ENCODE measurements at regions not wholly inside any gene's neighbourhood (a gene's known extent, or its start where the extent isn't known, plus 50 kb on each side); places are given as distances from the start of the nearest gene placed in this dataset.

DNA sequence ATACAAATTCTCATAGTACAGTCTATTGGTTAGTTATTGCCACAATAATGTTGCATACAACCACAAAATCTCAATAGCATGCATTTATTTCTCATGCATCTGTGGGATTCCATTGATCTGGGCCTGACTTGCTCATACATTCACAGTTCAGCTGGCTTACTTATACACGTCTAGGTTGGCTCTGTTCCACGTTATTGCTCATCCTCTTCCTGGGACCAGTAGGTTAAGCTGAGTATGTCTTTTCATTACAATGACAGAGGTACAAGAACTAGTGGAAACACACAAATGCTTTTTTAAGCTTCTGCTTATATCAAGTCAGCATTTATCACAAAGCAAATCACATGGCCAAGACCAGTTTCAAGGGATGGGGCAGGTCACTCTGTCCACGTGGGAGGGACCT is 485.3 kb upstream of the BTBD3 start:
- CTCF ChIA-PET (ENCODE audit: unreplicated experiment): no interaction called here
- Histone ChIP-seq H3K4me2 (ENCODE audit: low read length) (no peak overlapping the region), H3K79me2 (ENCODE audit: insufficient read depth, low read depth, low read length) (no peaks in the 10 kb centered on the region), H4K20me1 (ENCODE audit: insufficient read depth, low read length) (no peaks in the 10 kb centered on the region), H3K9me3 (ENCODE audit: low read length) (no peaks in the 10 kb centered on the region), H3K27ac (ENCODE audit: low read depth, low read length, poor library complexity, severe bottlenecking) (no peak overlapping the region), H3K9me2 (ENCODE audit: insufficient read depth, low read length) (no peaks in the 10 kb centered on the region), H2AFZ (ENCODE audit: low read length) (no peak overlapping the region), H3K4me3 (ENCODE audit: low read depth, low read length, poor library complexity, severe bottlenecking) (no peak overlapping the region), H3K36me3 (ENCODE audit: insufficient read depth, low read length) (no peaks in the 10 kb centered on the region), H3K4me1 (ENCODE audit: insufficient read depth, low read length, poor library complexity, severe bottlenecking) (no peaks in the 10 kb centered on the region)
- no TSS peak for BruUV-seq (replicated peaks)
- intact Hi-C loops (cut with micrococcal nuclease; ENCODE audit: unreplicated experiment): no loop called here
- DNase-seq (ENCODE audit: low spot score): no peak
- POLR2A ChIA-PET: no interaction called here
- TF ChIP-seq CTCF (conservative IDR thresholded peaks at IDR 0.05; ENCODE audit: low read length) (no peak), EZH2phosphoT487 (IDR thresholded peaks at IDR 0.05; ENCODE audit: borderline replicate concordance, low read depth, low read length) (no peak)

DNA sequence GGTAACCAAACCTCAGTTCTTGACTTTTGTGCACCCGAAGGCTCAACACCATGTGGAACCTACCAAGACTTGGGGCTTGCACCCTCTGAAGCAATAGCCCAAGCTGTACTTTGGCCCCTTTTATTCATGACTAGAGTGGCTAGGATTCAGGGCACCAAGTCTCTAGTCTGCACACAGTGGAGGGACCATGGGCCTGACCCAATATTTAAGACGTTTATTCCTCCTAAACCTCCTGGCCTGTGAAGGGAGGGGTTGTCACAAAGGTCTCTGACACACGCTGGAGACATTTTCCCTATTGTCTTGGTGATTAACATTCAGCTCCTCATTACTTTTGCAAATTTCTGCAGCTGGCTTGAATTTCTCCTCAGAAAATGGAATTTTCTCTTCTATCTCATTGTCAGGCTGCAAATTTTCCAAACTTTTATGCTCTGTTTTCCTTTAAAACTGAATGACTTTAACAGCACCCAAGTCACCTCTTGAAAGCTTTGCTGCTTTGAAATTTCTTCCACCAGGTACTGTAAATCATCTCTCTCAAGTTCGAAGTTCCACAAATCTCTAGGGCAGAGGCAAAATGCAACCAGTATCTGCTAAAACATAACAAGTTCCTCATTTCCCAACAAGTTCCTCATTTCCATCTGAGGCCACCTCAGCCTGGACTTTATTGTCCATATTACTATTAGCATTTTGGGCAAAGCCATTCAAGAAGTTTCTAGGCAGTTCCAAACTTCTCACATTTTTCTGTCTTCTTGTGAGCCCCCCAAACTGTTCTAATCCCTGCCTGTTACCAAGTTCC is 481.4 kb upstream of the BTBD3 start:
- Histone ChIP-seq H3K9me2 (ENCODE audit: insufficient read depth, low read length) (no peaks in the 10 kb centered on the region), H3K79me2 (ENCODE audit: insufficient read depth, low read depth, low read length) (no peaks in the 10 kb centered on the region), H3K4me3 (ENCODE audit: low read depth, low read length, poor library complexity, severe bottlenecking) (no peak overlapping the region), H3K4me2 (ENCODE audit: low read length) (no peak overlapping the region), H3K36me3 (ENCODE audit: insufficient read depth, low read length) (no peaks in the 10 kb centered on the region), H3K9me3 (ENCODE audit: low read length) (no peaks in the 10 kb centered on the region), H3K4me1 (ENCODE audit: insufficient read depth, low read length, poor library complexity, severe bottlenecking) (no peaks in the 10 kb centered on the region), H3K27ac (ENCODE audit: low read depth, low read length, poor library complexity, severe bottlenecking) (no peak overlapping the region), H2AFZ (ENCODE audit: low read length) (no peak overlapping the region), H4K20me1 (ENCODE audit: insufficient read depth, low read length) (no peaks in the 10 kb centered on the region)
- CTCF ChIA-PET (ENCODE audit: unreplicated experiment): no interaction called here
- DNase-seq (ENCODE audit: low spot score): no peak
- intact Hi-C loops (cut with micrococcal nuclease; ENCODE audit: unreplicated experiment): no loop called here
- POLR2A ChIA-PET: no interaction called here
- BruUV-seq (replicated peaks): no TSS peak
- TF ChIP-seq CTCF (conservative IDR thresholded peaks at IDR 0.05; ENCODE audit: low read length) (no peak), EZH2phosphoT487 (IDR thresholded peaks at IDR 0.05; ENCODE audit: borderline replicate concordance, low read depth, low read length) (no peak)

DNA sequence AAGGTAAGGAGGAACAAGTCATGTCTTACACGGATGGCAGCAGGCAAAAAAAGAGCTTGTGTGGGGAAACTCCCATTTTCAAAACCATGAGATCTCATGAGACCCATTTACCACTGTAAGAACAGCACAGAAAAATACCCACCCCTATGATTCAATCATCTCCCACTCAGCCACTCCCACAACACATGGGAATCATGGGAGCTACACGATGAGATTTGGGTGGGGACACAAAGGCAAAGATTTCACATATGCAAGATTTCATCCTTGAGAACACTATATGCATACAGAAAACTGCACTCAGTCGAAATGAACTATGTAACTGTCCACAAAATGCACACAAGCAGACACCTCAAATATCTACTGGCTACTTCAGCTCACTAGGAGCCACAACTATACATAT is 480.6 kb upstream of the BTBD3 start:
- CTCF ChIA-PET (ENCODE audit: unreplicated experiment): no interaction called here

More for the DNA sequence above, 480.6 kb upstream of the BTBD3 start:
- Histone ChIP-seq H3K4me2 (ENCODE audit: low read length) (no peak overlapping the region), H3K9me3 (ENCODE audit: low read length) (no peaks in the 10 kb centered on the region), H3K9me2 (ENCODE audit: insufficient read depth, low read length) (no peaks in the 10 kb centered on the region), H2AFZ (ENCODE audit: low read length) (no peak overlapping the region), H3K79me2 (ENCODE audit: insufficient read depth, low read depth, low read length) (no peaks in the 10 kb centered on the region), H4K20me1 (ENCODE audit: insufficient read depth, low read length) (no peaks in the 10 kb centered on the region), H3K36me3 (ENCODE audit: insufficient read depth, low read length) (no peaks in the 10 kb centered on the region), H3K4me3 (ENCODE audit: low read depth, low read length, poor library complexity, severe bottlenecking) (no peak overlapping the region), H3K27ac (ENCODE audit: low read depth, low read length, poor library complexity, severe bottlenecking) (no peak overlapping the region), H3K4me1 (ENCODE audit: insufficient read depth, low read length, poor library complexity, severe bottlenecking) (no peaks in the 10 kb centered on the region)
- POLR2A ChIA-PET: no interaction called here
- intact Hi-C loops (cut with micrococcal nuclease; ENCODE audit: unreplicated experiment): no loop called here
- DNase-seq (ENCODE audit: low spot score): no peak
- no TSS peak for BruUV-seq (replicated peaks)
- TF ChIP-seq EZH2phosphoT487 (IDR thresholded peaks at IDR 0.05; ENCODE audit: borderline replicate concordance, low read depth, low read length): no peak
- no peak for TF ChIP-seq CTCF (conservative IDR thresholded peaks at IDR 0.05; ENCODE audit: low read length)
